ENCODE measurements at regions not wholly inside any gene's neighbourhood (a gene's known extent, or its start where the extent isn't known, plus 50 kb on each side); places are given as distances from the start of the nearest gene placed in this dataset.

GRCh38 chr7:67771846-67772605 is 775.4 kb downstream of the TYW1 start:
- no peak for DNase-seq

GRCh38 chr7:67773081-67773480 is 776.4 kb downstream of the TYW1 start:
- DNase-seq: no peak

GRCh38 chr7:67777119-67777518 is 780.5 kb downstream of the TYW1 start:
- no peak for DNase-seq

GRCh38 chr7:67781841-67782240 is 785.2 kb downstream of the TYW1 start:
- no peak for DNase-seq

- no peak for DNase-seq
Observed at GRCh38 chr7:67786021-67786420, 789.4 kb downstream of the TYW1 start.

- DNase-seq: no peak
Observed at GRCh38 chr7:67788669-67789068, 792.0 kb downstream of the TYW1 start.

GRCh38 chr7:67791918-67792317 is 795.3 kb downstream of the TYW1 start:
- DNase-seq: no peak

GRCh38 chr7:67794544-67794943 is 797.9 kb downstream of the TYW1 start:
- no peak for DNase-seq

GRCh38 chr7:67803789-67804188 is 807.2 kb downstream of the TYW1 start:
- no peak for DNase-seq

DNA sequence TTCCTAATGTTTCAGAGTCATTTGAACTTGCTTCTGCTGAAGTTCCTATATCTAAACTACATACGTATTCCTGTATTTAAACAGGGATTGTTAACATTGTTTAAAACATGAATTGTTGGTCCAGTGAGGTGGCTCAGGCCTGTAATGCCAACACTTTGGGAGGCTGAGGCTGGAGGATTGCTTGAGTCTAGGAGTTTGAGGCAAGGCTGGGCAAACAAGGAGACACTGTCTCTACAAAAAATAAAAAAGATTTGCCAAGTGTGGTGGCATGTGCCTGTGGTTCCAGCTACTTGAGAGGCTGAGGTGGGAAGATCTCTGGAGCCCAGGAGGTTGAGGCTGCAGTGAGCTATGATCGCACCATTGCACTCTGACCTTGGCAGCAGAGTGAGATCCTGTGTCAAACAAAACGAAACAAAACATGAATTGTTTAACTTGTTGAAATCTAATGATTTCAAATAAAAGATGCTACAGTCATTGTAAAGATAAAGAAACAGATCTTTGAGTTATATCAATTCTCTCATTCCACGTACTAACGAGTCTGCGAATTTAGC is 809.4 kb downstream of the TYW1 start:
- DNase-seq: no peak

GRCh38 chr7:67807826-67808225 is 811.2 kb downstream of the TYW1 start:
- no peak for DNase-seq

GRCh38 chr7:67809586-67809985 is 813.0 kb downstream of the TYW1 start:
- DNase-seq: no peak

DNA sequence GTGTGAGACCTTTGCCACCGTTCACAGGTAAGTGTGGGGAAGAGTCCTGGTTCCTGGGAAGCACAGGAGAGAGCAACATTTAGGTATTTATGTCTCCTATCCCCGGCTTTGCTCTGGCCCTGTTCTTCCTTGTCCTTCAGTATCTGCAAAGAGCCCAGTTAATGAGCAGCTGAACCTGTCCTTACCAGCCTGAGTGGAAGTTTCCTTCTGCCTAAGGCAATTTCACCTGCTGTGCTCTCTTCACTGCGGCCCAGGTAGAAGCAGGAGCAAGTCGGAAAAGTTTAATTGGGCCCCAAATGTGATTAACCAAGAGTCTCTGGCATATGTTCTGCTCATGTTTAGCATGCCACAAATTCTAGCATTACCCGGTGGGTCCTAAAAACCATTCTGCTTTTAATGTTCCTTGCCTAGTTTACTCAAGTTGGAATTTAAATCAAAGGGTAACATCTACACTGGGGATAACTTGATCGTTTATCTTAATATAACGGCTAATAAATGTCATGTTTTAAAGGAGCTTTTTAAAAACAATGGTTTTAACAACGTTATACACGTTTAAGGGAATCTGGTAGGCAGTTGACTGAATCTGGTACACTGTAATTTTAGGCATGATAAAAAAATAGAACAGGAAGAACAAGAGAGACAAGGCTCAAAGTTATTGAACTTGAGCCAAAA is 817.1 kb downstream of the TYW1 start:
- no peak for DNase-seq

DNA sequence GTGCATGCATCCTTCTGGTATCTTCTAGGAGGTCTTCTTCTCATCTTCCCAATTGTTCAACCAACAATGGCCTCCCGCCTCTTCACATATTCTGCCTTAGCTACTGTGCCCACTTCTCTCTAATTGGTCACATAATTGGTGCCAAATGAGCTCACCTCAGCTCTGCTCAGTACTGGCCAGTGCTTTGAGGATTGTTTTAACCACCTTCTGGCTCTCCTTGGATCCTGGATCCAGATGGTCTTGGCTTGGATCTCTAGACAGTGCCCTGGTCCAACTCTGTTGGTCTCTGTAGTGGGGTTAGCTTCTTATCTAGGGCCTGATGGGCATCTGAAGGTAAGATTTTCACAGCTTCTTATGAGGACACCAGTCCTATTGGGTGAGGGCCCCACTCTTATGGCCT is 820.8 kb downstream of the TYW1 start:
- no peak for DNase-seq

GRCh38 chr7:67821116-67821515 is 824.5 kb downstream of the TYW1 start:
- no peak for DNase-seq

- no peak for DNase-seq
Observed at GRCh38 chr7:67823345-67823744, 826.7 kb downstream of the TYW1 start.

DNA sequence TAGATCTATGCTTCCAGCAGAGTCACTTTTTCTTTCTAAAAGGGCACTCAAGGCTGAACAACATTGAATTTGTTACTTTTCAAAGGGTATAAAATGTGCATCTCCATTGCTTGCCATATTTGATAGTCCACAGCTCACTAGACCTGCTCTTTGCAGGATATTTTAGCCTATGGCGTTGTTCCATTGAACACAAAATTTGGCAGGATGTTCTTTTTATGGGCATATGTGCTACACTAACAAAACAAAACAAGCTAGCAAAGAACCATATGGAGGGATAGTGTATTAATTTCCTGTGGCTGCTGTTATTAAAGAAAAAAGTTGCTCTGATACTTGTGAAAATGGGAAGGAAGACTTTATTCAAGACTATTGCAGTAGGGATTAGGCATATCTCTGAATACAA is 828.7 kb downstream of the TYW1 start:
- DNase-seq: no peak

DNA sequence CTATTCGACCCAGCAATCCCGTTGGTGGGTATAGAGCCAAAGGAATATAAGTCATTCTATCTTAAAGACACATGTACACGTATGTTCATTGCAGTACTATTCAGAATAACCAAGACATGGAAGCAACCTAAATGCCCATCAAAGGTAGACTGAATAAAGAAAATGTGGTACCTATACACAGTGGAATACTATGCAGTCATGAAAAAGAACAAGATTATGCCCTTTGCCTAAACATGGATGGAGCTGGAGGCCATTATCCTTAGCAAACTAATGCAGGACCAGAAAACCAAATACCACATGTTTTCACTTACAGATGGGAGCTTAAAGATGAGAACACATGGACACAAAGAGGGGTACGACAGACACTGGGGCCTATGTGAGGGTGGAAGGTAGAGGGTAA is 845.3 kb downstream of the TYW1 start:
- no peak for DNase-seq

DNA sequence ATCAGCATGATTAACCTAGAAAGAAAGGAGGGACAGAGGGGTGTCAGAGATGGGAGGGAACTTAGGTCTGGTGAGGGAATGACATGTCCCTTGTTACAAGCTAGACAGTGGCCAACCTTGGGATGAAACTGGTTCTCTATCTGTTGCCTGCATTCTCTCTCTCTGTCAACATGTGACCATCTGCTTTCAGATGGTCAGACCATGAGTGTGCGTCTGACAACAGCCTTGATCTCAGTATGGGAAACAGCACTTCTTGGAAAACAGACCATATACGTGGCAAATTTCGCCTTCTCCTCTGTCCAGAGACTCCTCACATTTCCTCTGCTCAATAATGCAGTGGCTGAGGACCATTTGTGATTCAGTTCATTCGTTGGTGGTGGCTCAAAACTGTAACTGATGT is 845.9 kb downstream of the TYW1 start:
- DNase-seq: no peak

- DNase-seq: no peak
Observed at GRCh38 chr7:67843001-67843565, 846.5 kb downstream of the TYW1 start.

- no peak for DNase-seq
Observed at GRCh38 chr7:67843615-67844014, 847.0 kb downstream of the TYW1 start.

DNA sequence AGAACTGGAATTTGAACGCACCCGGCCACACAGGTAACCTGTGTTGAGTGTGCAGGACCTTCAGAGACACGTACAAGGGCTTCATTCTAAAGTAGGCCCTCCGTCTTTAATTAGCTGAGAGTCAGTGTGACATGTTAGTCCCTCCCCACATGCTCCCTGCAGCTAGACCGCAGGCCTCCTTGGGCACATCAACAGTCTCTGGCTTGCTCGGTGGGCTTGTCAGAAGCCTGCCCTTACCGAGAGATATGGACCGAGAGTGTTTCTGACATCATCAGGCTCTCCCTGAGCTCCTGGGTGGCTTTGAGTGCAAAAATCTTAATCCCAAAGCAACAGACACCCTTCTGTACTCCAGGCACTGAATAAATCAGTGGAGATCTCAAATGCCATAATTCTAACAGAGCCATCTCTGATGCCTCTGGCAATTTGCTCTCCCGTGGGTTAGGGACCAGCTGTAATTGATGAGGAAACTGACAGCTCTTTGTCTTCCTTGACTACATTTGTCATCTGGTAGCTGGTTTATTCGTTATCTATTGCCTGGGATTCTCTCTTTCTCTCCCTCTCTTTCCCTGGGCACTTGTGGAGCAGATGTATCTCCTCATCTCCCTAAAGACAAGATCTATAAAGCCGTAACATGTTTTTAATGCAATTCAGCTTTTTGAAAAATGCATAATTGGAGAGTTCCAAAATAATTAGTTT is 850.6 kb downstream of the TYW1 start:
- DNase-seq: no peak

Data from inflammatory macrophage treated with lipopolysaccharide for 1 hour (primary cell).